DND-41 (cell line): ENCODE measurements at regions not wholly inside any gene's neighbourhood (a gene's known extent, or its start where the extent isn't known, plus 50 kb on each side); places are given as distances from the start of the nearest gene placed in this dataset.

Source experiments
- ATAC-seq: fragments of 200-7000 bp; cut with Tn5 transposase; 3 replicates; pipeline ENCODE4 v1.9.1; 2021; ENCODE audit warnings: low read depth; ENCODE audit not compliant: insufficient read depth
- DNase-seq: peaks from one replicate; pipeline ENCODE4 v3.0.0-alpha.2; 2020
- H2AFZ ChIP-seq: 2 replicates; pipeline ENCODE4 v1.6.0; 2012; ENCODE audit warnings: low read depth, low read length
- H3K27ac ChIP-seq: 2 replicates; pipeline ENCODE4 v1.5.1; 2012; ENCODE audit warnings: low read length, inconsistent platforms
- H3K27me3 ChIP-seq: fragments of 200-600 bp; sonication (generic); 2 replicates; pipeline ENCODE4 v1.6.0; 2012; ENCODE audit warnings: low read length, mild to moderate bottlenecking, inconsistent platforms; ENCODE audit not compliant: insufficient read depth, poor library complexity
- H3K36me3 ChIP-seq: 2 replicates; pipeline ENCODE4 v1.5.1; 2012; ENCODE audit warnings: low read length, inconsistent platforms; ENCODE audit not compliant: insufficient read depth
- H3K4me1 ChIP-seq: 2 replicates; pipeline ENCODE4 v1.5.1; 2012; ENCODE audit warnings: mild to moderate bottlenecking, low read length; ENCODE audit not compliant: insufficient read depth
- H3K4me2 ChIP-seq: 2 replicates; pipeline ENCODE4 v1.6.0; 2012; ENCODE audit warnings: mild to moderate bottlenecking, moderate library complexity, low read length, inconsistent platforms; ENCODE audit not compliant: insufficient read depth
- H3K4me3 ChIP-seq, 2 experiments: fragments of 200-600 bp in 1 of 2; shearing (Covaris generic) in 1 of 2; 2 replicates each; pipeline ENCODE4 v1.5.1; 2012 to 2016; ENCODE audit warnings: inconsistent platforms in 2 of 2, low read length in 2 of 2, mild to moderate bottlenecking in 2 of 2, low read depth in 1 of 2, moderate library complexity in 1 of 2
- H3K79me2 ChIP-seq: 2 replicates; pipeline ENCODE4 v1.6.0; 2012; ENCODE audit warnings: low read length, inconsistent platforms; ENCODE audit not compliant: insufficient read depth
- H3K9ac ChIP-seq: 2 replicates; pipeline ENCODE4 v1.6.0; 2012; ENCODE audit warnings: low read depth, mild to moderate bottlenecking, inconsistent platforms, low read length, moderate library complexity
- H3K9me3 ChIP-seq: 2 replicates; pipeline ENCODE4 v1.5.1; 2012; ENCODE audit warnings: low read length, moderate library complexity, mild to moderate bottlenecking, inconsistent platforms; ENCODE audit not compliant: insufficient read depth, severe bottlenecking
- H4K20me1 ChIP-seq: 2 replicates; pipeline ENCODE4 v1.6.0; 2012; ENCODE audit warnings: low read length; ENCODE audit not compliant: insufficient read depth
- EZH2 ChIP-seq: IDR thresholded peaks from 3 replicates; pipeline ENCODE4 v1.6.1; 2012; ENCODE audit warnings: borderline replicate concordance, low read depth, mild to moderate bottlenecking, moderate library complexity, low read length, inconsistent platforms; ENCODE audit not compliant: severe bottlenecking
- TF ChIP-seq, protein P1 (sequence below): IDR thresholded peaks from 2 replicates; pipeline ENCODE4 v1.5.1; 2012; ENCODE audit warnings: borderline replicate concordance, low read length, moderate library complexity, mild to moderate bottlenecking; ENCODE audit not compliant: poor library complexity, severe bottlenecking; ENCODE audit errors: extremely low read depth

DNA sequence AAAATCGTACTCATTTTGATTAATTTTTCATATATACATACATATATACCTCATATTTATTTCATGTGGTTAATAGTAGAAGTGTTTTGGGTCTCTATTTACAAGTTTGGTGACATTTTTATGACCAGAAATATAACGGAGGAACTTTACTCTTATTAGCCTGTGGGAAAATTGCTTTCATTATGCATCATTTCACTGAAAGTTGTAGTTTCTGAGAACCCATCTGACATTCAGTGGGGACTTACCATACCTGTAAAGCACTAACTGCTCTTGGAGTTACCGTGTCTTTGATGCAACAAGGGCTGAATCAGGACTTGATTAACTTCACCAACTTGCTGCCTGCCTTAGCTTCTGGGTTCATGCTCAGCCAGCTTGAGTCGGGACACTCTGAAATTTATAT lies 49.9 kb upstream of the ITPKB start:
- DNase-seq (no peak), ATAC-seq (no peak)
- Histone ChIP-seq H3K27me3 (peaks cover 5% of the 10 kb centered on the region), H4K20me1 (no peaks in the 10 kb centered on the region), H3K4me2 (no peak overlapping the region), H3K27ac (no peak overlapping the region), H3K9me3 (no peaks in the 10 kb centered on the region), H3K4me1 (no peaks in the 10 kb centered on the region), H3K9ac (no peak overlapping the region), H3K36me3 (no peaks in the 10 kb centered on the region), H2AFZ (no peak overlapping the region), H3K79me2 (no peaks in the 10 kb centered on the region), H3K4me3 (no peak overlapping the region)
- TF ChIP-seq EZH2: no peak
- TF ChIP-seq, protein P1, sequence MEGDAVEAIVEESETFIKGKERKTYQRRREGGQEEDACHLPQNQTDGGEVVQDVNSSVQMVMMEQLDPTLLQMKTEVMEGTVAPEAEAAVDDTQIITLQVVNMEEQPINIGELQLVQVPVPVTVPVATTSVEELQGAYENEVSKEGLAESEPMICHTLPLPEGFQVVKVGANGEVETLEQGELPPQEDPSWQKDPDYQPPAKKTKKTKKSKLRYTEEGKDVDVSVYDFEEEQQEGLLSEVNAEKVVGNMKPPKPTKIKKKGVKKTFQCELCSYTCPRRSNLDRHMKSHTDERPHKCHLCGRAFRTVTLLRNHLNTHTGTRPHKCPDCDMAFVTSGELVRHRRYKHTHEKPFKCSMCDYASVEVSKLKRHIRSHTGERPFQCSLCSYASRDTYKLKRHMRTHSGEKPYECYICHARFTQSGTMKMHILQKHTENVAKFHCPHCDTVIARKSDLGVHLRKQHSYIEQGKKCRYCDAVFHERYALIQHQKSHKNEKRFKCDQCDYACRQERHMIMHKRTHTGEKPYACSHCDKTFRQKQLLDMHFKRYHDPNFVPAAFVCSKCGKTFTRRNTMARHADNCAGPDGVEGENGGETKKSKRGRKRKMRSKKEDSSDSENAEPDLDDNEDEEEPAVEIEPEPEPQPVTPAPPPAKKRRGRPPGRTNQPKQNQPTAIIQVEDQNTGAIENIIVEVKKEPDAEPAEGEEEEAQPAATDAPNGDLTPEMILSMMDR: no peak
